Activated naive CD4-positive, alpha-beta T cell treated with anti-CD3 and anti-CD28 coated beads, Interleukin-2, amount 50 U/mL, for 24 hours (primary cell): ENCODE measurements at regions not wholly inside any gene's neighbourhood (a gene's known extent, or its start where the extent isn't known, plus 50 kb on each side); places are given as distances from the start of the nearest gene placed in this dataset.

Experiments
- H3K27ac Mint-ChIP-seq: one replicate; pipeline ENCODE4 v1.8.0; 2021; ENCODE audit warnings: mild to moderate bottlenecking, mixed read lengths
- H3K27me3 Mint-ChIP-seq: one replicate; pipeline ENCODE4 v1.8.0; 2021; ENCODE audit warnings: mixed read lengths
- H3K36me3 Mint-ChIP-seq: one replicate; pipeline ENCODE4 v1.8.0; 2021; ENCODE audit warnings: mixed read lengths
- H3K4me1 Mint-ChIP-seq: one replicate; pipeline ENCODE4 v1.8.0; 2021; ENCODE audit warnings: mixed read lengths
- H3K4me3 Mint-ChIP-seq: one replicate; pipeline ENCODE4 v1.8.0; 2021; ENCODE audit warnings: mild to moderate bottlenecking, mixed read lengths
- H3K9me3 Mint-ChIP-seq: one replicate; pipeline ENCODE4 v1.8.0; 2021; ENCODE audit warnings: mixed read lengths

GRCh38 chrX:139078761-139079280 lies 367.3 kb upstream of the FGF13 start:
- Mint-ChIP-seq H3K4me1 (no peaks in the 10 kb centered on the region), H3K27ac (no peak overlapping the region), H3K9me3 (no peaks in the 10 kb centered on the region)

GRCh38 chrX:139078342-139078741 lies 366.8 kb upstream of the FGF13 start:
- Mint-ChIP-seq H3K4me1 (no peaks in the 10 kb centered on the region), H3K27me3 (no peaks in the 10 kb centered on the region), H3K9me3 (no peaks in the 10 kb centered on the region), H3K36me3 (no peaks in the 10 kb centered on the region), H3K27ac (no peak overlapping the region), H3K4me3 (no peak overlapping the region)

More at GRCh38 chrX:139078761-139079280, 367.3 kb upstream of the FGF13 start:
- Mint-ChIP-seq H3K36me3 (no peaks in the 10 kb centered on the region), H3K4me3 (no peak overlapping the region), H3K27me3 (no peaks in the 10 kb centered on the region)

- no peaks in the 10 kb centered on the region for H3K4me1 Mint-ChIP-seq
- no peak overlapping the region for H3K27ac Mint-ChIP-seq
- no peak overlapping the region for H3K4me3 Mint-ChIP-seq
- H3K36me3 Mint-ChIP-seq: no peaks in the 10 kb centered on the region
- no peaks in the 10 kb centered on the region for H3K9me3 Mint-ChIP-seq
- H3K27me3 Mint-ChIP-seq: no peaks in the 10 kb centered on the region
These were observed 366.0 kb upstream of the FGF13 start for GRCh38 chrX:139077281-139078250.

GRCh38 chrX:139063364-139063763 lies 351.8 kb upstream of the FGF13 start:
- Mint-ChIP-seq H3K4me3 (no peak overlapping the region), H3K4me1 (no peaks in the 10 kb centered on the region), H3K27ac (no peak overlapping the region), H3K9me3 (peaks cover 7% of the 10 kb centered on the region), H3K27me3 (no peaks in the 10 kb centered on the region), H3K36me3 (no peaks in the 10 kb centered on the region)

- Mint-ChIP-seq H3K4me3 (no peak overlapping the region), H3K27ac (no peak overlapping the region)
These were observed 347.4 kb upstream of the FGF13 start for GRCh38 chrX:139058831-139059495.

GRCh38 chrX:139052461-139052860 lies 340.9 kb upstream of the FGF13 start:
- H3K4me1 Mint-ChIP-seq: no peaks in the 10 kb centered on the region
- H3K27me3 Mint-ChIP-seq: no peaks in the 10 kb centered on the region
- H3K9me3 Mint-ChIP-seq: peaks cover 4% of the 10 kb centered on the region
- H3K27ac Mint-ChIP-seq: no peak overlapping the region
- no peak overlapping the region for H3K4me3 Mint-ChIP-seq
- no peaks in the 10 kb centered on the region for H3K36me3 Mint-ChIP-seq

More at GRCh38 chrX:139058831-139059495, 347.4 kb upstream of the FGF13 start:
- H3K4me1 Mint-ChIP-seq: no peaks in the 10 kb centered on the region
- no peaks in the 10 kb centered on the region for H3K27me3 Mint-ChIP-seq
- H3K36me3 Mint-ChIP-seq: no peaks in the 10 kb centered on the region
- no peaks in the 10 kb centered on the region for H3K9me3 Mint-ChIP-seq

GRCh38 chrX:139049465-139049864 lies 337.9 kb upstream of the FGF13 start:
- peaks cover 4% of the 10 kb centered on the region for H3K9me3 Mint-ChIP-seq
- H3K36me3 Mint-ChIP-seq: no peaks in the 10 kb centered on the region
- no peak overlapping the region for H3K4me3 Mint-ChIP-seq
- H3K4me1 Mint-ChIP-seq: no peaks in the 10 kb centered on the region
- H3K27ac Mint-ChIP-seq: no peak overlapping the region
- no peaks in the 10 kb centered on the region for H3K27me3 Mint-ChIP-seq

GRCh38 chrX:139044680-139045079 lies 333.2 kb upstream of the FGF13 start:
- H3K36me3 Mint-ChIP-seq: no peaks in the 10 kb centered on the region
- no peaks in the 10 kb centered on the region for H3K4me1 Mint-ChIP-seq
- no peak overlapping the region for H3K4me3 Mint-ChIP-seq
- H3K27me3 Mint-ChIP-seq: no peaks in the 10 kb centered on the region
- no peak overlapping the region for H3K27ac Mint-ChIP-seq
- no peaks in the 10 kb centered on the region for H3K9me3 Mint-ChIP-seq

GRCh38 chrX:139039041-139039440 lies 327.5 kb upstream of the FGF13 start:
- Mint-ChIP-seq H3K4me1 (no peaks in the 10 kb centered on the region), H3K27me3 (no peaks in the 10 kb centered on the region), H3K27ac (no peak overlapping the region), H3K9me3 (no peaks in the 10 kb centered on the region), H3K4me3 (no peak overlapping the region), H3K36me3 (no peaks in the 10 kb centered on the region)

- no peak overlapping the region for H3K4me3 Mint-ChIP-seq
- no peaks in the 10 kb centered on the region for H3K27me3 Mint-ChIP-seq
These were observed 315.3 kb upstream of the FGF13 start for GRCh38 chrX:139026811-139027210.

GRCh38 chrX:139026406-139026805 lies 314.9 kb upstream of the FGF13 start:
- no peaks in the 10 kb centered on the region for H3K4me1 Mint-ChIP-seq
- H3K4me3 Mint-ChIP-seq: no peak overlapping the region
- H3K27ac Mint-ChIP-seq: no peak overlapping the region
- H3K36me3 Mint-ChIP-seq: no peaks in the 10 kb centered on the region
- H3K9me3 Mint-ChIP-seq: no peaks in the 10 kb centered on the region
- H3K27me3 Mint-ChIP-seq: no peaks in the 10 kb centered on the region

More at GRCh38 chrX:139026811-139027210, 315.3 kb upstream of the FGF13 start:
- Mint-ChIP-seq H3K27ac (no peak overlapping the region), H3K4me1 (no peaks in the 10 kb centered on the region), H3K36me3 (no peaks in the 10 kb centered on the region), H3K9me3 (no peaks in the 10 kb centered on the region)

- no peaks in the 10 kb centered on the region for H3K27me3 Mint-ChIP-seq
- H3K4me3 Mint-ChIP-seq: no peak overlapping the region
- H3K4me1 Mint-ChIP-seq: no peaks in the 10 kb centered on the region
- no peaks in the 10 kb centered on the region for H3K36me3 Mint-ChIP-seq
- no peaks in the 10 kb centered on the region for H3K9me3 Mint-ChIP-seq
- H3K27ac Mint-ChIP-seq: no peak overlapping the region
These were observed 314.3 kb upstream of the FGF13 start for GRCh38 chrX:139025816-139026215.

- Mint-ChIP-seq H3K4me3 (no peak overlapping the region), H3K36me3 (no peaks in the 10 kb centered on the region), H3K9me3 (no peaks in the 10 kb centered on the region), H3K4me1 (no peaks in the 10 kb centered on the region), H3K27me3 (no peaks in the 10 kb centered on the region), H3K27ac (no peak overlapping the region)
These were observed 312.0 kb upstream of the FGF13 start for GRCh38 chrX:139023531-139023930.

- Mint-ChIP-seq H3K4me1 (no peaks in the 10 kb centered on the region), H3K36me3 (no peaks in the 10 kb centered on the region), H3K27ac (no peak overlapping the region), H3K9me3 (no peaks in the 10 kb centered on the region), H3K27me3 (no peaks in the 10 kb centered on the region), H3K4me3 (no peak overlapping the region)
These were observed 309.3 kb upstream of the FGF13 start for GRCh38 chrX:139020801-139021200.

- Mint-ChIP-seq H3K27ac (no peak overlapping the region), H3K27me3 (no peaks in the 10 kb centered on the region), H3K4me3 (no peak overlapping the region), H3K36me3 (no peaks in the 10 kb centered on the region), H3K4me1 (no peaks in the 10 kb centered on the region), H3K9me3 (no peaks in the 10 kb centered on the region)
These were observed 306.9 kb upstream of the FGF13 start for GRCh38 chrX:139018436-139018835.

GRCh38 chrX:139015627-139016026 lies 304.1 kb upstream of the FGF13 start:
- no peak overlapping the region for H3K4me3 Mint-ChIP-seq
- no peaks in the 10 kb centered on the region for H3K36me3 Mint-ChIP-seq
- H3K27me3 Mint-ChIP-seq: no peaks in the 10 kb centered on the region
- no peaks in the 10 kb centered on the region for H3K9me3 Mint-ChIP-seq
- H3K4me1 Mint-ChIP-seq: no peaks in the 10 kb centered on the region
- H3K27ac Mint-ChIP-seq: no peak overlapping the region
